ENCODE measurements at regions not wholly inside any gene's neighbourhood (a gene's known extent, or its start where the extent isn't known, plus 50 kb on each side); places are given as distances from the start of the nearest gene placed in this dataset.
"Not testable (repeated sequence)": the region's sequence is repeated elsewhere in the genome, so short reads cannot be mapped to it uniquely, and the experiment has no call there.

DNA sequence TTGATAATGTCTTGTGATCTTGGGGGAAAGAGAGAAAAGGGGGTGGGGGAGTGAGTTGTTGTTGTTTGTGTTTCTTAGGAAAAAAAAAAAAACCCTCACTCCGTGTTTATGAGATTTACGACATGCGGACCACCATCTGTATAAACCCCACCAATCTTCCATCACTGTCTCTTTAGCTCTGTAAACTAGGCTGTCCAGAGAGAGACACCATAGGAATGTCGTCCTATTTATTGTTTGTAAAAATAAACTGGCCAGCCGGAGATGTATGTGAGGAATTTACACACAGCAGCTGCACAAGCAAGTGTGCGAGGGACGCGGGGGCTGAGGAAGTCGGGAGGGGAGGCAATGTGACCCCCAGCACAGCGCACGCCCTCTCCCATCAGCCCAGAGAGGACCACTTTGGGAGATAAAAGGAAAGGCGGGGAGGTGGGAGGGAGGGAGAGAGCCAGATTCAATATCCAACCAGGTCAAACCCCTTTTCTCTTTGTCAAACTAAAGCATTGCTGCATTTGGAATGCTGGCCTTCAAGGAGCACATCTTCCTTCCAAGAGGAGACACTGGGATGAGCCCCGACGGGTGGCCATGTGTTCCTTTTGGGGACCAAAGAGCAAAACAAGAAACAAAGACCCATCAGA, 136.2 kb upstream of the SALL1 start:
- Histone ChIP-seq H3K36me3 (ENCODE audit: control insufficient read depth, insufficient read depth, low read length) (no peaks in the 10 kb centered on the region), H3K27ac (ENCODE audit: low read depth, low read length, severe bottlenecking) (no peak overlapping the region), H3K4me1 (ENCODE audit: control insufficient read depth, insufficient read depth, low read length, poor library complexity, severe bottlenecking) (no peaks in the 10 kb centered on the region), H3K4me3 (ENCODE audit: extremely low read depth, insufficient read depth, low read length, poor library complexity, severe bottlenecking) (no peak overlapping the region), H3K9me3 (ENCODE audit: control insufficient read depth, low read length) (no peaks in the 10 kb centered on the region)
- 96 to 99% methylated on average over 7 to 9 of the region's 14 CpGs for WGBS, 2 experiments (ENCODE audit: insufficient coverage in 2 of 2)

- no peak overlapping the region for H3K27ac ChIP-seq (ENCODE audit: low read depth, low read length, severe bottlenecking)
- 76 to 96% methylated on average over 4 to 5 of the region's 5 CpGs for WGBS, 2 experiments (ENCODE audit: insufficient coverage in 2 of 2)
These were observed 135.2 kb upstream of the SALL1 start for GRCh38 chr16:51286272-51286671.

GRCh38 chr16:51276336-51276735, 125.3 kb upstream of the SALL1 start:
- H3K9me3 ChIP-seq (ENCODE audit: control insufficient read depth, low read length): no peaks in the 10 kb centered on the region
- H3K4me3 ChIP-seq (ENCODE audit: extremely low read depth, insufficient read depth, low read length, poor library complexity, severe bottlenecking): no peak overlapping the region
- WGBS, 2 experiments (ENCODE audit: insufficient coverage in 2 of 2): no CpG with 5 or more reads among the region's 1 CpG
- no peak overlapping the region for H3K27ac ChIP-seq (ENCODE audit: low read depth, low read length, severe bottlenecking)
- no peaks in the 10 kb centered on the region for H3K36me3 ChIP-seq (ENCODE audit: control insufficient read depth, insufficient read depth, low read length)
- H3K4me1 ChIP-seq (ENCODE audit: control insufficient read depth, insufficient read depth, low read length, poor library complexity, severe bottlenecking): no peaks in the 10 kb centered on the region

More at GRCh38 chr16:51286272-51286671, 135.2 kb upstream of the SALL1 start:
- no peaks in the 10 kb centered on the region for H3K4me1 ChIP-seq (ENCODE audit: control insufficient read depth, insufficient read depth, low read length, poor library complexity, severe bottlenecking)
- no peak overlapping the region for H3K4me3 ChIP-seq (ENCODE audit: extremely low read depth, insufficient read depth, low read length, poor library complexity, severe bottlenecking)
- H3K9me3 ChIP-seq (ENCODE audit: control insufficient read depth, low read length): no peaks in the 10 kb centered on the region
- H3K36me3 ChIP-seq (ENCODE audit: control insufficient read depth, insufficient read depth, low read length): no peaks in the 10 kb centered on the region

DNA sequence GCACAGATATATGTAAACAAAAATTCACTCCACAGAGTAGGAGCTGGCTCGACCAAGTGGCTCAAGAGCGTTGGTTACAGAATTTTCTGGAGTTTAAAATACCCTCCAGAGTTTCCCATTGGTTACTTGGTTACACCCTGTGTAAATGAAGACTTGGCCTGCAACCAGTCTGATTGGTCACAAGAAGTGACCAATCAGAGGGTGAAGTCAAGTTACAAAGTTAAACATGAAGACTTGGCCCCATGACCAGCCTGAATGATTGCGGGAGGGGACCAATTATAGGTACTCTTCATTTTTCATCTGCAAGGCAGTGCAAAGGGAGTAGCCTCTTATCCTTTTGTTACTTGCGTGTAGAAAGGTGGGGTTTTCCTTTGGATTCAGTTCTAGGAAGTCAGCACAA, 121.3 kb upstream of the SALL1 start:
- WGBS, 2 experiments (ENCODE audit: insufficient coverage in 2 of 2): 93 to 100% methylated on average over 3 of the region's 4 CpGs
- Histone ChIP-seq H3K27ac (ENCODE audit: low read depth, low read length, severe bottlenecking) (no peak overlapping the region), H3K9me3 (ENCODE audit: control insufficient read depth, low read length) (peaks cover 7% of the 10 kb centered on the region), H3K36me3 (ENCODE audit: control insufficient read depth, insufficient read depth, low read length) (no peaks in the 10 kb centered on the region), H3K4me3 (ENCODE audit: extremely low read depth, insufficient read depth, low read length, poor library complexity, severe bottlenecking) (no peak overlapping the region), H3K4me1 (ENCODE audit: control insufficient read depth, insufficient read depth, low read length, poor library complexity, severe bottlenecking) (peaks cover 2% of the 10 kb centered on the region)

GRCh38 chr16:51271156-51271701, 120.2 kb upstream of the SALL1 start:
- peaks cover 2% of the 10 kb centered on the region for H3K4me1 ChIP-seq (ENCODE audit: control insufficient read depth, insufficient read depth, low read length, poor library complexity, severe bottlenecking)
- no peak overlapping the region for H3K4me3 ChIP-seq (ENCODE audit: extremely low read depth, insufficient read depth, low read length, poor library complexity, severe bottlenecking)
- peaks cover 7% of the 10 kb centered on the region for H3K9me3 ChIP-seq (ENCODE audit: control insufficient read depth, low read length)
- 89 to 92% methylated on average over 2 to 3 of the region's 5 CpGs for WGBS, 2 experiments (ENCODE audit: insufficient coverage in 2 of 2)
- no peaks in the 10 kb centered on the region for H3K36me3 ChIP-seq (ENCODE audit: control insufficient read depth, insufficient read depth, low read length)
- H3K27ac ChIP-seq (ENCODE audit: low read depth, low read length, severe bottlenecking): no peak overlapping the region

DNA sequence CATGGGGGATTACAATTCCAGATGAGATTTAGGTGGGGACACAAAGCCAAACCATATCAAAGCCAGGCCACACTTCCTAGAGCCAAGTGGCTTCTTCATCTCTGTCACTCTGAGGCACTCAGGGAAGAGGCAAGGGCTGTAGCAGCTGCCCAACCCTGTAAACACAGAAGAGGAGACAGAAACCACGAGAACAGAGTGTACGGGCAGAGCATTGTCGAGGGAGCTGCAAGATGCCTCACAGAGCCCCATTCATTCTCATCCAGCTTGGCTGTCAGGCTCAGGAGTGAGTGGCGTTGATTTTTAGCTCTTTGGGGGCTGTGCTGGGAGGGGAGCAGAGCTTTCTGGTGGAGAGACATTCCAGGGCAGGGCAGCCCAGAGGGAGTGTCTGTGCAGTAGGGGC, 117.2 kb upstream of the SALL1 start:
- peaks cover 7% of the 10 kb centered on the region for H3K9me3 ChIP-seq (ENCODE audit: control insufficient read depth, low read length)
- no peak overlapping the region for H3K27ac ChIP-seq (ENCODE audit: low read depth, low read length, severe bottlenecking)
- 74 to 80% methylated on average over 3 of the region's 4 CpGs for WGBS, 2 experiments (ENCODE audit: insufficient coverage in 2 of 2)
- H3K4me3 ChIP-seq (ENCODE audit: extremely low read depth, insufficient read depth, low read length, poor library complexity, severe bottlenecking): no peak overlapping the region
- peaks cover 2% of the 10 kb centered on the region for H3K4me1 ChIP-seq (ENCODE audit: control insufficient read depth, insufficient read depth, low read length, poor library complexity, severe bottlenecking)
- no peaks in the 10 kb centered on the region for H3K36me3 ChIP-seq (ENCODE audit: control insufficient read depth, insufficient read depth, low read length)

- Histone ChIP-seq H3K4me1 (ENCODE audit: control insufficient read depth, insufficient read depth, low read length, poor library complexity, severe bottlenecking) (peaks cover 2% of the 10 kb centered on the region), H3K27ac (ENCODE audit: low read depth, low read length, severe bottlenecking) (no peak overlapping the region), H3K9me3 (ENCODE audit: control insufficient read depth, low read length) (peaks cover 7% of the 10 kb centered on the region), H3K36me3 (ENCODE audit: control insufficient read depth, insufficient read depth, low read length) (no peaks in the 10 kb centered on the region), H3K4me3 (ENCODE audit: extremely low read depth, insufficient read depth, low read length, poor library complexity, severe bottlenecking) (no peak overlapping the region)
- 87 to 92% methylated on average over 2 of the region's 3 CpGs for WGBS, 2 experiments (ENCODE audit: insufficient coverage in 2 of 2)
These were observed 116.6 kb upstream of the SALL1 start for GRCh38 chr16:51267681-51268080.

DNA sequence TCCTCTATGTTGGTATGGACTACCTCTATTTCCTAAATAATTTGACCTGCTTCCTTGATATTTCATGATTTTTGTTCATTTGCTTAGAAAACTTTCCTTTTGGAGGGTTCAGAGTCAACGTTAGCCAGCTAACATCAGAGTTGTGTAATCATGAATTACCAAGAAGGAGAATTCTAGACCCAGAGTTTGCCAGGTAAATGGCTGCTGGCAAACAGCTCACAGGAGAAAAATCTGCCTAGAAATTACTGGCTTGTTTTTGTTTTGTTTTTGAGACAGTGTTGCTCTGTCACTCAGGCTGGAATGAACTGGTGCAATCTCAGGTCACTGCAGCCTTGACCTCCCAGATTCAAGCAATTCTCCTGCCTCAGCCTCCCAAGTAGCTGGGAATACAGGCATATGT, 111.4 kb upstream of the SALL1 start:
- H3K9me3 ChIP-seq (ENCODE audit: control insufficient read depth, low read length): peaks cover 6% of the 10 kb centered on the region
- no peak overlapping the region for H3K4me3 ChIP-seq (ENCODE audit: extremely low read depth, insufficient read depth, low read length, poor library complexity, severe bottlenecking)
- H3K36me3 ChIP-seq (ENCODE audit: control insufficient read depth, insufficient read depth, low read length): no peaks in the 10 kb centered on the region
- 89 to 90% methylated on average over 1 of the region's 1 CpG for WGBS, 2 experiments (ENCODE audit: insufficient coverage in 2 of 2)
- no peak overlapping the region for H3K27ac ChIP-seq (ENCODE audit: low read depth, low read length, severe bottlenecking)
- no peaks in the 10 kb centered on the region for H3K4me1 ChIP-seq (ENCODE audit: control insufficient read depth, insufficient read depth, low read length, poor library complexity, severe bottlenecking)

- Histone ChIP-seq H3K36me3 (ENCODE audit: control insufficient read depth, insufficient read depth, low read length) (no peaks in the 10 kb centered on the region), H3K4me1 (ENCODE audit: control insufficient read depth, insufficient read depth, low read length, poor library complexity, severe bottlenecking) (no peaks in the 10 kb centered on the region), H3K27ac (ENCODE audit: low read depth, low read length, severe bottlenecking) (no peak overlapping the region), H3K9me3 (ENCODE audit: control insufficient read depth, low read length) (peaks cover 6% of the 10 kb centered on the region), H3K4me3 (ENCODE audit: extremely low read depth, insufficient read depth, low read length, poor library complexity, severe bottlenecking) (no peak overlapping the region)
- WGBS, 2 experiments (ENCODE audit: insufficient coverage in 2 of 2): 100% methylated on average over 1 of the region's 1 CpG; no CpG with 5 or more reads in 1 of the 2 experiments
These were observed 110.8 kb upstream of the SALL1 start for GRCh38 chr16:51261919-51262318.

- H3K4me1 ChIP-seq (ENCODE audit: control insufficient read depth, insufficient read depth, low read length, poor library complexity, severe bottlenecking): no peaks in the 10 kb centered on the region
- peaks cover 12% of the 10 kb centered on the region for H3K9me3 ChIP-seq (ENCODE audit: control insufficient read depth, low read length)
- no peak overlapping the region for H3K27ac ChIP-seq (ENCODE audit: low read depth, low read length, severe bottlenecking)
- 81 to 100% methylated on average over 1 to 3 of the region's 3 CpGs for WGBS, 2 experiments (ENCODE audit: insufficient coverage in 2 of 2)
- no peak overlapping the region for H3K4me3 ChIP-seq (ENCODE audit: extremely low read depth, insufficient read depth, low read length, poor library complexity, severe bottlenecking)
- H3K36me3 ChIP-seq (ENCODE audit: control insufficient read depth, insufficient read depth, low read length): no peaks in the 10 kb centered on the region
These were observed 104.4 kb upstream of the SALL1 start for GRCh38 chr16:51255349-51255972.

- WGBS, 2 experiments (ENCODE audit: insufficient coverage in 2 of 2): 96 to 99% methylated on average over 6 to 7 of the region's 7 CpGs
- not testable (repeated sequence) for H3K4me3 ChIP-seq (ENCODE audit: extremely low read depth, insufficient read depth, low read length, poor library complexity, severe bottlenecking); H3K4me1 ChIP-seq (ENCODE audit: control insufficient read depth, insufficient read depth, low read length, poor library complexity, severe bottlenecking); H3K36me3 ChIP-seq (ENCODE audit: control insufficient read depth, insufficient read depth, low read length); H3K27ac ChIP-seq (ENCODE audit: low read depth, low read length, severe bottlenecking)
- peaks cover 12% of the 10 kb centered on the region for H3K9me3 ChIP-seq (ENCODE audit: control insufficient read depth, low read length)
These were observed 103.3 kb upstream of the SALL1 start for GRCh38 chr16:51254390-51254789.

Data from mesodermal cell (in vitro differentiated cells).